Right atrium auricular region (tissue), 2 donors: ENCODE measurements at regions not wholly inside any gene's neighbourhood (a gene's known extent, or its start where the extent isn't known, plus 50 kb on each side); places are given as distances from the start of the nearest gene placed in this dataset.
"Not testable (repeated sequence)": the region's sequence is repeated elsewhere in the genome, so short reads cannot be mapped to it uniquely, and the experiment has no call there.

Experiments used
- DNase-seq: peaks from one replicate; pipeline ENCODE4 v3.0.0-alpha.2; 2019; ENCODE audit warnings: low spot score
- H3K27ac ChIP-seq, 2 donors: fragments of 200-600 bp; sonication (generic); 1 replicate in 1 of 2; 2 replicates in 1 of 2; pipeline ENCODE4 v1.5.1; 2016 to 2019
- H3K27me3 ChIP-seq, 2 donors: fragments of 200-600 bp; sonication (generic); one replicate each; pipeline versions ENCODE4 v1.5.1 to v1.6.0; 2017 to 2019
- H3K36me3 ChIP-seq: fragments of 200-600 bp; sonication (generic); one replicate; pipeline ENCODE4 v1.5.1; 2016
- H3K4me1 ChIP-seq, 2 donors: fragments of 200-600 bp; sonication (generic); one replicate each; pipeline versions ENCODE4 v1.5.1 to v1.6.0; 2017 to 2019
- H3K4me3 ChIP-seq, 2 donors: fragments of 200-600 bp; sonication (generic); 1 replicate in 1 of 2; 2 replicates in 1 of 2; pipeline ENCODE4 v1.5.1; 2017 to 2019; ENCODE audit warnings: mild to moderate bottlenecking in 1 of 2, moderate library complexity in 1 of 2
- H3K9me3 ChIP-seq, 2 donors: fragments of 200-600 bp; sonication (generic); one replicate each; pipeline ENCODE4 v1.5.1; 2019
- TF ChIP-seq, protein P1 (sequence below), 2 donors: fragments of 200-600 bp; sonication (generic); IDR thresholded peaks; one replicate each; pipeline ENCODE4 v1.5.1; 2019; ENCODE audit warnings: antibody characterized with exemption in 2 of 2

DNA sequence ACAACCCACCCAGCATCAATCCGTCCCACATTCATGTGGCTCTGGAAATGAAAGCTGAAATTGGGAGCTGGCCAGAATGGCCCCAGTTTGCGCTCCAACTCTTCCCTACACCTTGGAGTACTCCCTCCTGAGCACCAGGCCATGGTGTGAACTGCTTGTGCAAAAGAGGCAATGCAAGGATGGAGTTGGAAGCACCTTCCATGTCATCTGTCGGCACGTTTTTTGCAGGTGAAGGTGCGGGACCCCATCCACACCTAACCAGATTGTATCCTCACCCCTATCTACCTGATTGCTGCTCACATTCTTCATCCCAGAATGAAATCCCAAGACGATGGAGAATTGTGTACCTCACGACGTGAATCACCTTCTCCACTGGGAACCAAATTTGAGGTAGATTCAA, 136.6 kb upstream of the WSB1 start:
- H3K36me3 ChIP-seq = no peaks in the 10 kb centered on the region
- H3K4me3 ChIP-seq = no peak overlapping the region
- TF ChIP-seq, protein P1, sequence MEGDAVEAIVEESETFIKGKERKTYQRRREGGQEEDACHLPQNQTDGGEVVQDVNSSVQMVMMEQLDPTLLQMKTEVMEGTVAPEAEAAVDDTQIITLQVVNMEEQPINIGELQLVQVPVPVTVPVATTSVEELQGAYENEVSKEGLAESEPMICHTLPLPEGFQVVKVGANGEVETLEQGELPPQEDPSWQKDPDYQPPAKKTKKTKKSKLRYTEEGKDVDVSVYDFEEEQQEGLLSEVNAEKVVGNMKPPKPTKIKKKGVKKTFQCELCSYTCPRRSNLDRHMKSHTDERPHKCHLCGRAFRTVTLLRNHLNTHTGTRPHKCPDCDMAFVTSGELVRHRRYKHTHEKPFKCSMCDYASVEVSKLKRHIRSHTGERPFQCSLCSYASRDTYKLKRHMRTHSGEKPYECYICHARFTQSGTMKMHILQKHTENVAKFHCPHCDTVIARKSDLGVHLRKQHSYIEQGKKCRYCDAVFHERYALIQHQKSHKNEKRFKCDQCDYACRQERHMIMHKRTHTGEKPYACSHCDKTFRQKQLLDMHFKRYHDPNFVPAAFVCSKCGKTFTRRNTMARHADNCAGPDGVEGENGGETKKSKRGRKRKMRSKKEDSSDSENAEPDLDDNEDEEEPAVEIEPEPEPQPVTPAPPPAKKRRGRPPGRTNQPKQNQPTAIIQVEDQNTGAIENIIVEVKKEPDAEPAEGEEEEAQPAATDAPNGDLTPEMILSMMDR (IDR thresholded peaks at IDR 0.05) = no peak
- no peaks in the 10 kb centered on the region for H3K27me3 ChIP-seq
- H3K4me1 ChIP-seq = no peaks in the 10 kb centered on the region
- no peak overlapping the region for H3K27ac ChIP-seq
- DNase-seq = no peak
- H3K9me3 ChIP-seq = peaks cover 0 to 5% of the 10 kb centered on the region in 2 donors

DNA sequence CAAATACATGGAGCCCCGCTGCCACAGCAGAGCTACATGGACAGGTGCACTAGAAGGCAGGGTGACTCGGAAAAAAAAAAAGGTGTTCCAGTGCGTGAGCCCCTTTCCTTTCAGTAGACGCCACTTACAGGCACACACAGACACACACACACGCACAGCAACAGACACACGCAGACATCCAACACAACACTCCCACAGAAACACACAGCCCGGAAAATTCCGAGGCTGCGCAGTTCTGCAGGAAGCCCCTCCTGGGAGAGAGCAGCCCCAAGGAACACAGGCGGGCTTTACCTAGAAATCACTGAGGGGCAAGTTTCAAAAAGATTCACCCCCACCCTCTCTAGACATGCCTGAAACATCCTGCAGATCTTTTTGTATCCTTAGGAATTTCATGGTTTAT, 136.0 kb upstream of the WSB1 start:
- DNase-seq = no peak
- no peak overlapping the region for H3K4me3 ChIP-seq
- TF ChIP-seq, protein P1 (IDR thresholded peaks at IDR 0.05) = no peak
- H3K27me3 ChIP-seq = no peaks in the 10 kb centered on the region
- no peaks in the 10 kb centered on the region for H3K36me3 ChIP-seq
- peaks cover 0 to 5% of the 10 kb centered on the region in 2 donors for H3K9me3 ChIP-seq
- H3K27ac ChIP-seq = no peak overlapping the region
- no peaks in the 10 kb centered on the region for H3K4me1 ChIP-seq

DNA sequence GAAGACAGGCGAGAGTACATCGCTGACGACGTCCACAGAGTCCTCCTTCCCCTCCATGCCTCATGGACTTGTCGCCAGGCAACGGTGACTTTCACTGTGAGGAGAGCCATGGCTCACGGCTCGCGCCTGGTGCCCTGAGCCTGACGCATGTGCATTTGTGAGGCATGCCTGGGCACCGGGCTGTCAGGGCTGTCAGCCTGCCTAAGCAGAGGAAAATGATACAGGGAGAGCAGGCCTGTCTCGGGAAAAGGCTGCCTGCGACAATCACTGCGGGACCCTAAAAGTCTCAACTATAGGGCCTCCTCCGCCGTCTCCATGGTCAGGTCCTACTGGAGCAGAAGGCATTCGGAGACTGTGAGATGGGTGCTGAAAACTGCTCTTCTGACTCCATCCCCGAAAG, 135.5 kb upstream of the WSB1 start:
- no peaks in the 10 kb centered on the region for H3K27me3 ChIP-seq
- H3K4me3 ChIP-seq = no peak overlapping the region
- H3K36me3 ChIP-seq = no peaks in the 10 kb centered on the region
- peaks cover 0 to 5% of the 10 kb centered on the region in 2 donors for H3K9me3 ChIP-seq
- no peak overlapping the region for H3K27ac ChIP-seq
- DNase-seq = no peak
- no peaks in the 10 kb centered on the region for H3K4me1 ChIP-seq
- TF ChIP-seq, protein P1 (IDR thresholded peaks at IDR 0.05) = no peak

DNA sequence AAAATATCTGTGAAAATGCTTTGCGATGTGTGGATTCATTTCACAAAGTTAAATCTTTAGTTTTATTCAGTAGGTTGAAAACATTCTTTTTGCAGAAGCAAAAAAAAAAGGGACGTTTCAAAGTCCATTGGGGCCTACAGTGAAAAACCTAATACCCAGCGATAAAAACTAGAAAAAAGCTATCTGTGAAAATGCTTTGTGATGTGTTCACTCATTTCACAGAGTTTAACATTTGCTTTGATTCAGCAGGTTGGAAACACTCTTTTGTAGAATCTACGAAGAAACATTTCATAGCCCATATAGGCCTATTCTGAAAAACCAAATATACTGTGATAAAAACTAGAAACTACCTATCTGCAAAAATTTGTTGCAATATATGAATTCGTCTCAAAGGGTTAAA, 113.6 kb upstream of the WSB1 start:
- Histone ChIP-seq H3K9me3 (no peaks in the 10 kb centered on the region), H3K4me3 (no peak overlapping the region), H3K36me3 (no peaks in the 10 kb centered on the region), H3K4me1 (no peaks in the 10 kb centered on the region), H3K27me3 (no peaks in the 10 kb centered on the region), H3K27ac (no peak overlapping the region)
- TF ChIP-seq, protein P1 (IDR thresholded peaks at IDR 0.05) = no peak
- no peak for DNase-seq

DNA sequence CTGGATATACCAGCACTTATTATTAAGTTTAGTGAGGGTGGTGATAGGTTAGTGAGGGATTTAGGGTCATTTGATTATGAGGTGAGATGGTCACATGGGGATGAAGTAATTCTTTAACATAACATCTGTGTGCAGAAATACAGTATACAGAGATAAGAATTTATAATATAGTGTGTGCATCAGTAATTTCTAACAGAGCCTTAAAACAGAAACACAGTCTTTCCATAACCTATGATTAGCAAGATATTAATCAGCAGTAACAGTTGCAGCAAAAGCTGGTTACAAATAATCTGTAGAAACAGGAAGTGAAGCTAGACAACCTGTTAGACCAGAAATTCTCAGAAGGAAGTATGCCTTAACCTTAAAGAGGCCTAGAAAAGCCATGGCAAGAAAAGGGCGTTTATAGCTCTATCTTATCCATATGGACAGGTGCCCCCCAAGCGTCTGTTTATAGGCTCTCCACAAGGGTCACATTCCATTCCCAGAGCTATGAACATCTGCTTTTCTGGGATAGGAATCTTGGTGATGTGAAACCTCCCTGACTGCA, 112.5 kb upstream of the WSB1 start:
- not testable (repeated sequence) for H3K9me3 ChIP-seq, H3K4me1 ChIP-seq, H3K27ac ChIP-seq

DNA sequence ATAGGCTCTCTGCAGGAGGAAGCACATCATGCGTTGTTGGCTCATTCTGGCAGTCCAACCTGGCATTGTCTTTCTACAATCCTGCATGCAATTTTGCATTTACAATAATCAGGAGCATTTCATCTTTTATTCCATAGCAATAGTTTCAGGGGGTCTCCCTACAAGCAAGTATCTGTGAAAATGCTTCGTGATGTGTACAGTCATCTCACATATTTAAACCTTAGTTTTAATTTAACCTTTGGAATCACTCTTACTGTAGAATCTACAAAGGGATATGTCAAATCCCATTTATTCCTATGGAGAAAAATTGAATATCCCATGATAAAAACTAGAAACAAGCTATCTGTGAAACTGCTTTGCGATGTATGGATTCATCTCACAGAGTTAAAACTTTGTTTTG, 112.0 kb upstream of the WSB1 start:
- Histone ChIP-seq H3K36me3 (no peaks in the 10 kb centered on the region), H3K9me3 (no peaks in the 10 kb centered on the region), H3K4me1 (no peaks in the 10 kb centered on the region), H3K27me3 (no peaks in the 10 kb centered on the region), H3K27ac (no peak overlapping the region), H3K4me3 (no peak overlapping the region)
- TF ChIP-seq, protein P1 (IDR thresholded peaks at IDR 0.05) = no peak
- no peak for DNase-seq

More for the DNA sequence above, 112.5 kb upstream of the WSB1 start:
- H3K4me3 ChIP-seq, H3K36me3 ChIP-seq, DNase-seq, H3K27me3 ChIP-seq: not testable (repeated sequence)
